AG09319 (cell line): ENCODE measurements at regions not wholly inside any gene's neighbourhood (a gene's known extent, or its start where the extent isn't known, plus 50 kb on each side); places are given as distances from the start of the nearest gene placed in this dataset.
"Not testable (repeated sequence)": the region's sequence is repeated elsewhere in the genome, so short reads cannot be mapped to it uniquely, and the experiment has no call there.

Source experiments
- DNase-seq: peaks from one replicate; pipeline ENCODE4 v3.0.0-alpha.2; 2010; ENCODE audit warnings: low read depth; ENCODE audit errors: extremely low read depth
- CTCF ChIP-seq: IDR thresholded peaks from 2 replicates; pipeline ENCODE4 v1.5.1; 2011; ENCODE audit warnings: low read depth, mild to moderate bottlenecking, inconsistent platforms, low read length, moderate library complexity

- no peak for TF ChIP-seq CTCF
- no peak for DNase-seq
Observed at GRCh38 chr15:61344293-61344692, 115.2 kb upstream of the RORA start.

GRCh38 chr15:61342390-61342789, 113.3 kb upstream of the RORA start:
- no peak for DNase-seq
- no peak for TF ChIP-seq CTCF

GRCh38 chr15:61339516-61339915, 110.4 kb upstream of the RORA start:
- no peak for DNase-seq
- no peak for TF ChIP-seq CTCF

- no peak for TF ChIP-seq CTCF
- DNase-seq = no peak
Observed at GRCh38 chr15:61337541-61337940, 108.4 kb upstream of the RORA start.

GRCh38 chr15:61336026-61336638, 107.0 kb upstream of the RORA start:
- TF ChIP-seq CTCF = no peak

GRCh38 chr15:61334714-61335113, 105.6 kb upstream of the RORA start:
- DNase-seq = not testable (repeated sequence)

More at GRCh38 chr15:61336026-61336638, 107.0 kb upstream of the RORA start:
- no peak for DNase-seq

- no peak for DNase-seq
- no peak for TF ChIP-seq CTCF
Observed at GRCh38 chr15:61331019-61331418, 101.9 kb upstream of the RORA start.

GRCh38 chr15:61327019-61327631, 98.0 kb upstream of the RORA start:
- TF ChIP-seq CTCF = no peak
- no peak for DNase-seq
